Caco-2 (cell line): ENCODE measurements at regions not wholly inside any gene's neighbourhood (a gene's known extent, or its start where the extent isn't known, plus 50 kb on each side); places are given as distances from the start of the nearest gene placed in this dataset.

Experiments used
- BruUV-seq: library from RNA; stranded (reverse); fragments of 400-500 nt; replicated peaks from 2 replicates; lab custom pipeline; 2021; lab: Mats Ljungman, UMichigan
- CTCF ChIA-PET: fragments of 300-600 bp; sonication (Branson Sonifier 250); formaldehyde crosslinking; loops from one replicate; lab custom pipeline; 2022; ENCODE audit warnings: antibody characterized with exemption; lab: Charles Lee
- POLR2A ChIA-PET: fragments of 300-600 bp; sonication (Branson Sonifier 250); formaldehyde crosslinking; loops from one replicate; lab custom pipeline; 2022; ENCODE audit warnings: antibody characterized with exemption; lab: Charles Lee
- DNase-seq, 2 experiments: peaks; one replicate each; pipeline versions ENCODE4 v3.0.0 to v3.0.0-alpha.2; 2020 to 2022
- H3K27me3 ChIP-seq: replicated peaks from 2 replicates; pipeline ENCODE4 v1.6.0; 2011; ENCODE audit warnings: low read length; ENCODE audit not compliant: control insufficient read depth, insufficient read depth
- H3K36me3 ChIP-seq: 2 replicates; pipeline ENCODE4 v1.5.1; 2011; ENCODE audit warnings: low read length; ENCODE audit not compliant: control insufficient read depth, insufficient read depth
- H3K4me1 ChIP-seq: fragments of 250-450 bp; sonication (Bioruptor Pico); 2 replicates; pipeline ENCODE4 v1.5.1; 2020; ENCODE audit warnings: mild to moderate bottlenecking
- H3K4me3 ChIP-seq: 2 replicates; pipeline ENCODE4 v1.5.1; 2011; ENCODE audit warnings: low read depth, mild to moderate bottlenecking, control low read depth, low read length
- H3K9me3 ChIP-seq: fragments of 250-450 bp; sonication (Bioruptor Pico); 2 replicates; pipeline ENCODE4 v1.5.1; 2020; ENCODE audit warnings: mild to moderate bottlenecking, moderate library complexity
- H3K27ac Mint-ChIP-seq: one replicate; pipeline ENCODE4 v1.8.0; 2022; ENCODE audit warnings: mixed read lengths; ENCODE audit not compliant: unreplicated experiment
- H3K27me3 Mint-ChIP-seq: one replicate; pipeline ENCODE4 v1.8.0; 2022; ENCODE audit warnings: mixed read lengths; ENCODE audit not compliant: insufficient read depth, unreplicated experiment
- H3K36me3 Mint-ChIP-seq: one replicate; pipeline ENCODE4 v1.8.0; 2022; ENCODE audit warnings: mild to moderate bottlenecking, mixed read lengths; ENCODE audit not compliant: insufficient read depth, unreplicated experiment
- H3K4me1 Mint-ChIP-seq: one replicate; pipeline ENCODE4 v1.8.0; 2022; ENCODE audit warnings: low read depth, mixed read lengths; ENCODE audit not compliant: unreplicated experiment
- H3K4me3 Mint-ChIP-seq: one replicate; pipeline ENCODE4 v1.8.0; 2022; ENCODE audit warnings: mild to moderate bottlenecking, moderate library complexity, mixed read lengths; ENCODE audit not compliant: unreplicated experiment
- H3K9me3 Mint-ChIP-seq: one replicate; pipeline ENCODE4 v1.8.0; 2022; ENCODE audit warnings: mixed read lengths; ENCODE audit not compliant: unreplicated experiment
- CTCF ChIP-seq, 2 experiments: fragments of 200-600 bp in 1 of 2; IDR thresholded peaks; 1 replicate in 1 of 2; 2 replicates in 1 of 2; pipeline versions ENCODE4 v1.5.1 to v1.8.0; 2011 to 2022; ENCODE audit warnings: antibody characterized with exemption in 1 of 2, control low read depth in 1 of 2, inconsistent platforms in 1 of 2, low read depth in 1 of 2, low read length in 1 of 2, mild to moderate bottlenecking in 1 of 2, moderate library complexity in 1 of 2; ENCODE audit not compliant: insufficient read depth in 1 of 2, severe bottlenecking in 1 of 2, unreplicated experiment in 1 of 2
- intact Hi-C: fragments of 100-400 bp; cut with micrococcal nuclease; formaldehyde crosslinking; loops from one replicate; pipeline ENCODE4 v1.10.0; 2022; ENCODE audit not compliant: unreplicated experiment

- BruUV-seq: no TSS peak
- Mint-ChIP-seq H3K4me1 (no peaks in the 10 kb centered on the region), H3K9me3 (no peaks in the 10 kb centered on the region), H3K4me3 (no peak overlapping the region), H3K36me3 (no peaks in the 10 kb centered on the region), H3K27ac (no peak overlapping the region), H3K27me3 (no peaks in the 10 kb centered on the region)
- intact Hi-C loops: no loop called here
- no peak for DNase-seq
- no peaks in the 10 kb centered on the region for H3K36me3 ChIP-seq
- H3K27me3 ChIP-seq: no peaks in the 10 kb centered on the region
- H3K4me1 ChIP-seq: no peaks in the 10 kb centered on the region
- H3K9me3 ChIP-seq: no peaks in the 10 kb centered on the region
- no peak overlapping the region for H3K4me3 ChIP-seq
- ChIA-PET POLR2A (no interaction called here), CTCF (no interaction called here)
- TF ChIP-seq CTCF (IDR thresholded peaks at IDR 0.05; ENCODE audit: insufficient read depth in 1 of 2, low read depth in 1 of 2, low read length in 1 of 2, severe bottlenecking in 1 of 2, unreplicated experiment in 1 of 2): no peak
Observed at GRCh38 chr9:13589034-13589737, 309.7 kb upstream of the MPDZ start.

GRCh38 chr9:13588151-13589033 is 308.9 kb upstream of the MPDZ start:
- H3K36me3 Mint-ChIP-seq: no peaks in the 10 kb centered on the region
- no peak for DNase-seq
- ChIA-PET POLR2A (no interaction called here), CTCF (no interaction called here)
- H3K27me3 ChIP-seq: no peaks in the 10 kb centered on the region
- no peak overlapping the region for H3K4me3 Mint-ChIP-seq
- no peak overlapping the region for H3K27ac Mint-ChIP-seq
- H3K36me3 ChIP-seq: no peaks in the 10 kb centered on the region
- BruUV-seq: no TSS peak
- TF ChIP-seq CTCF (IDR thresholded peaks at IDR 0.05; ENCODE audit: insufficient read depth in 1 of 2, low read depth in 1 of 2, low read length in 1 of 2, severe bottlenecking in 1 of 2, unreplicated experiment in 1 of 2): no peak
- no peaks in the 10 kb centered on the region for H3K27me3 Mint-ChIP-seq
- no peaks in the 10 kb centered on the region for H3K9me3 Mint-ChIP-seq
- intact Hi-C loops: no loop called here
- H3K4me1 ChIP-seq: no peaks in the 10 kb centered on the region
- no peak overlapping the region for H3K4me3 ChIP-seq
- H3K9me3 ChIP-seq: no peaks in the 10 kb centered on the region
- no peaks in the 10 kb centered on the region for H3K4me1 Mint-ChIP-seq

GRCh38 chr9:13587571-13587970 is 308.1 kb upstream of the MPDZ start:
- Histone ChIP-seq H3K4me1 (no peaks in the 10 kb centered on the region), H3K36me3 (no peaks in the 10 kb centered on the region), H3K27me3 (no peaks in the 10 kb centered on the region), H3K4me3 (no peak overlapping the region), H3K9me3 (no peaks in the 10 kb centered on the region)
- Mint-ChIP-seq H3K9me3 (no peaks in the 10 kb centered on the region), H3K4me1 (no peaks in the 10 kb centered on the region), H3K36me3 (no peaks in the 10 kb centered on the region), H3K4me3 (no peak overlapping the region), H3K27me3 (no peaks in the 10 kb centered on the region), H3K27ac (no peak overlapping the region)
- no peak for DNase-seq
- POLR2A ChIA-PET: no interaction called here
- CTCF ChIA-PET: no interaction called here
- intact Hi-C loops: no loop called here
- BruUV-seq: no TSS peak
- no peak for TF ChIP-seq CTCF (IDR thresholded peaks at IDR 0.05; ENCODE audit: insufficient read depth in 1 of 2, low read depth in 1 of 2, low read length in 1 of 2, severe bottlenecking in 1 of 2, unreplicated experiment in 1 of 2)
